ENCODE measurements at regions not wholly inside any gene's neighbourhood (a gene's known extent, or its start where the extent isn't known, plus 50 kb on each side); places are given as distances from the start of the nearest gene placed in this dataset.

GRCh38 chr1:208501542-208501941, 257.4 kb upstream of the PLXNA2 start:
- TF ChIP-seq CTCF (IDR thresholded peaks at IDR 0.05) (no peak), EP300 (IDR thresholded peaks at IDR 0.05) (no peak)
